Hepatocyte (in vitro differentiated cells): ENCODE measurements at regions not wholly inside any gene's neighbourhood (a gene's known extent, or its start where the extent isn't known, plus 50 kb on each side); places are given as distances from the start of the nearest gene placed in this dataset.

Source experiments
- CTCF ChIP-seq: fragments of 200-600 bp; sonication (generic); IDR thresholded peaks from 2 replicates; pipeline ENCODE4 v1.5.1; 2016; ENCODE audit warnings: antibody characterized with exemption, mild to moderate bottlenecking; ENCODE audit not compliant: poor library complexity
- EZH2 ChIP-seq: fragments of 200-600 bp; sonication (generic); IDR thresholded peaks from 2 replicates; pipeline ENCODE4 v1.6.1; 2016; ENCODE audit warnings: antibody characterized with exemption, mild to moderate bottlenecking, borderline replicate concordance
- EZH2phosphoT487 ChIP-seq: fragments of 200-600 bp; sonication (generic); IDR thresholded peaks from one replicate; pipeline ENCODE4 v1.6.1; 2018; ENCODE audit warnings: antibody characterized with exemption, mild to moderate bottlenecking, low read depth, moderate library complexity; ENCODE audit not compliant: unreplicated experiment, severe bottlenecking

- TF ChIP-seq CTCF (no peak), EZH2 (no peak), EZH2phosphoT487 (no peak)
Observed at GRCh38 chr5:82865625-82866024, 211.6 kb downstream of the TMEM167A start.
